ENCODE measurements at regions not wholly inside any gene's neighbourhood (a gene's known extent, or its start where the extent isn't known, plus 50 kb on each side); places are given as distances from the start of the nearest gene placed in this dataset.

- DNase-seq (ENCODE audit: low read depth in 2 of 2): no peak
Measured at GRCh38 chr14:61625165-61625564, 70.1 kb upstream of the HIF1A start.

- no peak for DNase-seq (ENCODE audit: low read depth in 2 of 2)
Measured at GRCh38 chr14:61627612-61628011, 67.7 kb upstream of the HIF1A start.

GRCh38 chr14:61628016-61628725 is 67.1 kb upstream of the HIF1A start:
- no peak for DNase-seq (ENCODE audit: low read depth in 2 of 2)

DNA sequence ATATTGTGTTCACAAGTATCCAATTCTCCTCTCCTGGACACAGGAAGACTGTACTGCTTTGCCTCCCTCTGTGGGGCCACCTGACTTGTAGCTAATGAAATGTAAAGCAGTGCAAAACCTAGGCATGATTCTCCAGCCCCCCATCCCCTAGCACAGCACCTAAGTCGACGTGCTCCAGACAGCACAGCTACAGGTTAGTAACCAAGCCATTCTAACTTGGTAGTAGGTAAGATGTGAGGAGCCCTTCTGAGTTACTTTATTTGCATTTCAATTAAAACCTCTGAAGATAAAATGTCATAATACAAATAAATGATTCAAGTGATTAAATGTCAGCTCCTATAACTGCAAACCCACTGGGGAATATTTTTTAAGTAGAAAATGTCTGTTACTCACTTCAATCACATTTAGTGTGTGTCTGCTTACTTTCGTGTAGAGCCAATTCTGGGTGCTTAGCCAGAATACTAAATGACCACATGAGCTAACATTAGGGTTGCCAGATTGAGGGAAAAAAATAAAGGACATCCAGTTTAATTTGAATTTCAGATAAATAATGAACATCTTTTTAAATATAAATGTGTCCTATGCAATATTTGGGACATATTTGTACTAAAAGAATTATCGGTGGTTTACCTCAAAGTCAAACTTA is 64.8 kb upstream of the HIF1A start:
- no peak for DNase-seq (ENCODE audit: low read depth in 2 of 2)

DNA sequence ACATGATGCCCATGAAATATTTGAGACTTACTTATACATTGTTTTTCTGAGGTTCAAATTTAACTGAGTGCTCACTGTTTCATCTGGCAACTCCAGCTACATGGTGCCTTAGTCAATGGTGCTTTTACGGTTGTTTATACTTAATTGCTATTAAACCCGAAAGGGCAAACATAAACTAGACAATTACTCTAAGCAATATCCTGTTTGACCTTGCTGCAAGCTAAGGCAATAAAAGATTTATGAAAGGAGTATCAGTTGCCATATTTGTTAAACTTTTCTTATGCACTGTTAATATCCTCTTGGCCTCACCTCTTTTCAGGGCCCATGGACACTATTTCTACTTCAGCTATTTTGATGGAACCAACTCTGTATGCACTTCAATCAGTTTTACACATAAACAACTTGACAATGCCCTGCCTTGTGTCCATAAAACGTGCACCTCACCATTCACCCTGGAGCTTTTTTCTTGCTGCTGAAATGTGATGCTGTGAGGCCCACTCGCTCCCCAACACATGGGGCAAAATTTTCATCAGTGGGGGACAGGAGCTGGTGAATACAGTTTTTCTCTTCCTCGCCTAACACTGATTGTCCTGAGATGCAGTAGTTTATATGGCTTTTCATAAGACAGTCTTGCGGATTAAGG is 64.1 kb upstream of the HIF1A start:
- DNase-seq (ENCODE audit: low read depth in 2 of 2): no peak

GRCh38 chr14:61632401-61632800 is 62.9 kb upstream of the HIF1A start:
- DNase-seq (ENCODE audit: low read depth in 2 of 2): no peak

DNA sequence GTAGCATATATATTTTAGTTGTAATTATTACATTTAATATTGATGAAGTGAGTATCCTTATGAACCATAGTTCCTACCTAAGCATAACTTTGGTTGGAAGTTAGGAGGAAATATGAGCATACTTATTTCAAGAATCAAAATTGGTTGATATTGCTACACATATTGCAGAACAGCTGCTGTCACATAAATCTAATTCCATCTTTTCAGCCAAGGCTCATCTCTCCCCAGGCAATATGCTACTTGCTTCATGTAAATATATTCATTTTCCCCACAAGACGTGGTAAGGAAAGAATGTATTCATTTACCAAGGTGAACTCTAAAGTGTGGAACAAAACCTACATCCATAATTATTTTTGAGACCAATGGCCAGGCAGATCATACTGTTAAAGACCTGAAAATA is 62.5 kb upstream of the HIF1A start:
- no peak for DNase-seq (ENCODE audit: low read depth in 2 of 2)

- no peak for DNase-seq (ENCODE audit: low read depth in 2 of 2)
Measured at GRCh38 chr14:61636291-61636690, 59.0 kb upstream of the HIF1A start.

DNA sequence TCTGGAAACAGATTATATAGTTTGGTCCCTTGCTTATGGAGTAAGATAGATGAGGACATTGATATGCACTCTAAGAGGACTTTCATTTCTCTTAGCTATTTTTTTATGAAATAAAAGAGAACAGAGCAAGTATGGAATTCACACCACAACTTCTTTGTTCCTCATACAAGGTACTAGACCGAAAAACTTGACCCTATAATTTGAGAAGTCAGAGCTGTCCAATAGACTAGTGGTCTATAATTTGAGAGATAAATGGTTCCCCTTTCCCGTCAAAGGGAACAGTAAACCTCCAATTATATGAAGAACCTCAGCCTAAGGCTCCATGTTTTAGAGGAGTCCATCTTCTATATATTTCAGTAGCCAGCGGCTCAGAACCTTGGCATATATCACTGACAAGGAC is 58.5 kb upstream of the HIF1A start:
- no peak for DNase-seq (ENCODE audit: low read depth in 2 of 2)

DNA sequence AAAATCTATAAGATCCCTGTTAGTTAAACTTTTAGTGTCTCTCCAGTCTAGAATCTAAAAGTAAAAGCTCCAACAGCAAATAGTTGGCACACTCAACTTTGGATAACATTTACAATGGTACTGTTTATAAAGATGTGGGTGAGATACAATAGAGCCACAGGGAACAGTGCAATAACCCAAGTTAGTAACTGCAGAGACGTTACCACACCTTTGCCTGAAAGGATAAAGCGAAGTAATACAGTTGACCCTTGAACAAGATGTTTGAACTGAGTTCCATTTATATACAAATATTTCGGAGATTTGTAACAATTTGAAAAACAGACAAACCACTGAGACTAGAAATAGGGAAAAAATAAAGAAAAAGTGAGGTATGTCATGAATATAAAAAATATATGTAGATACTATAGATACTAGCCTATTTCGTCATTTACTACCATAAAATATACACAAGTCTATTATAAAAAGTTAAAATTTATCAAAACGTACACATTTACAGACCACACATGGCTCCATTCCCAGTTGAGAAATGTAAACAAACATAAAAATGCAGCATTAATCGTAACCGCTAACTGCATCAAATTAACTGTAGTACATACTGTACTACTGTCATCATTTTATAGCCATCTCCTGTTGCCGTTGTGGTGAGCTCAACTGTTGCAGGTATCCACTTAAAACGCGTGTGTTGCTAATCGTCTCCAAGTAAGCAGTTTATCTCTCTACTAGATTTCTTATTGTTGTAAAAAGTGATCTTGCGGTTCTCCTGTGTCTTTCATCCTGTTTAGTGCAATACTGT is 56.5 kb upstream of the HIF1A start:
- DNase-seq (ENCODE audit: low read depth in 2 of 2): no peak

- no peak for DNase-seq (ENCODE audit: low read depth in 2 of 2)
Measured at GRCh38 chr14:61640158-61641136, 54.9 kb upstream of the HIF1A start.

DNA sequence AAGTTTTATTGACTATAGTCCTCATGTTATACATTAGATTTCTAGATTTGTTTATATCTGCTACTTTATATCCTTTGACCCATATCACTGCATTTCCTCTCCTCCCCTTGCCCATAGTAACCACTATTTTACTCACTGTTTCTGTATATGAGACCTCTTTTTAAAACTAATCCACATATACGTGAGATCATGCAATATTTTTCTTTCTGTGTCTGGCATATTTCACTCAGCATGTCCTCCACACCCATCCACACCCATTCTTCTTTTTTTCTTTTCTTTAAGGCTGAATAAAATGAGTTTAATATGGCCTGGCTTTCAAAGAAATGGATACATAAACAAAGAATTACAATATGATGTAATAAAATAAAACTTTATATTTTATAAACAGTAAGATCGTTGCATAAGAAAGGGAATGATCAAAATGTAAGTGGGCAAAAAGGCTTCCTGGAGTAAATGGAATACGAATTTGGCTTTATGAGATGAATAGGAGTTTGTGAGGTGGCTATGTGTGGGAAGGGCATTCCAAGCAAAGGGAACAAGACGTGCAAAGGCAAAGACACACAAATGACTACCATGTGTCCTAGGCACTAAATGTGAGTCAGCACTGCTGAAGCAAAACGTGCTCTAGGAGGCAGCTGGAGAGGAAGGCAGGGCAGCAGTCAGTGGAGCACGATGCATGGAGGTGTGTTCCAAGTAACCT is 53.2 kb upstream of the HIF1A start:
- DNase-seq (ENCODE audit: low read depth in 2 of 2): peak in 1 of 2 experiments; percentile 15

DNA sequence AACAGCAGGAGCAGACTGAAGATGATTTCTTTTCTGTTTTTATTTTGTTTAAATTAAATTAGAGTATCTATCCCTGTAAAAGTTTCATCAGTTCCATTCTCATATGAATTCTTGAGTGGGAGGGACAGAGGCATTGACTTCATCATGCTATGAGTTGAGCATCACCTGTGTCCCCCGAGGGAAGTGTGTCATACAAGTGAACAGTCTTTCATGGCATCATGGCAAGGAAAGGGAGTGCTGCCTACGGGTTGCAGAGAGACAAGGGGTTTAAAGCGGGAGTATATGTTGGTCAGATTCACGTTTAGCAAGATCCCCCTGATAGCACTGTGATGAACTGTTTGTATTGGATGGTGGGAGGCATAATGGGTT is 52.7 kb upstream of the HIF1A start:
- DNase-seq (ENCODE audit: low read depth in 2 of 2): no peak

DNA sequence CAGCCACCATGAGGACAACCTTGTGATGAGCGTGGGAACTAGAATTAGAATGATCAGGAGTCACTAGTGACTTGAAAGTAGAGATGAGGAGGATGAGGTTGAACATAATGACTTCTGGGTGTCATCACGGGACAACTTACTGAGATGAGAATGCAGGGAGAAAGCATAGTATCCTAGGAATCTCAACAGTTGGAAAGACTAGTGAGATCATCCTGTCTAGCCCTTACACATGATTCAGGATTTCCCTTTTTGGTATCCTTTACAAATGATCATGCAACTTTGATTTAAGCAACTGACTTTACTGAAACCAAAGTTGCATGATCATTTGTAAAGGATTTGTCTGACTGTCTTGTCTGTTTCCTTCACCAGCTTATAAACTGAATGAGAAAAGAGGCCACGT is 51.8 kb upstream of the HIF1A start:
- peak; percentile 47 to 49 for DNase-seq (ENCODE audit: low read depth in 2 of 2)

GRCh38 chr14:61644175-61644574 is 51.1 kb upstream of the HIF1A start:
- no peak for DNase-seq (ENCODE audit: low read depth in 2 of 2)

DNA sequence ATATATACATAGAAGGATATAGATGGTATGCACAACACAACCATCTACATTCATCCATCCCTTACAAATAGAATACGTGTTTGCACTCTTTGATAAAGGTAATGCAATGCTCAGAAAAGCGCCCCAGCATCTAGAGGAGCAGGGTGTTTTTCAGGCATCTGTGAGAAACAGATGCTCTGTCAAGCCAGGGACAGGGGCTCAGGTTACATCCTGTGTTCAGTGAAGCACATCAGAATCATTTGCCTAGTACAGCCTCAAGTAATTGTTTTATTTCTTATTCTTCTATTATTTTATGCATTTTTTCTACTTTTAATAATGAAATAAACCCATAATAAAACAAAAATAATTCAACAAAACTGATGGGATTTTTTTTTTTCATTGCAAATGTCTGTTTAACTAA is 50.5 kb upstream of the HIF1A start:
- DNase-seq (ENCODE audit: low read depth in 2 of 2): no peak

DNA sequence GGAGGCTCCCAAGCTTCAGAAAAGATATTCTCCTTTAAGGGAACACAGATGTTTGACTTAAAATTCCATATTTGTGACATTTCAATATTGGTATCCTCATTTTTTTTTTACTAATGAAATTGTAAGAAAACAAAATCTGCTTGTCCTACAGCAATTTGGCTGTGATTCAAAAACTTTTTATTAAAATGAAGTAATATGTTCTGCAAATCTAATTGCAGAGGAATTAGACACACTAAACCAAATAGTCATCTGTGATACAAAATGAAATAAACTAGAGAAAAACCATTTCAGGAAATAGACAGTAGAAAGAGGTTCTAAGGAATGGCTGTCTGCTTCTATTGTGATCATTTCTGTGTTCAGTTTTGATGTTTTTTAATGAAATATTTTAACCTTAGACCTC is 50.1 kb upstream of the HIF1A start:
- no peak for DNase-seq (ENCODE audit: low read depth in 2 of 2)

All from fibroblast of skin of left biceps (primary cell).